SH-SY5Y (cell line): ENCODE measurements at regions not wholly inside any gene's neighbourhood (a gene's known extent, or its start where the extent isn't known, plus 50 kb on each side); places are given as distances from the start of the nearest gene placed in this dataset.

Experiments
- GATA2 ChIP-seq: IDR thresholded peaks from 2 replicates; pipeline ENCODE4 v1.6.1; 2011; ENCODE audit warnings: mild to moderate bottlenecking, low read depth, low read length
- GATA3 ChIP-seq: IDR thresholded peaks from 2 replicates; pipeline ENCODE4 v1.6.1; 2011; ENCODE audit warnings: low read depth, mild to moderate bottlenecking, low read length, moderate library complexity

DNA sequence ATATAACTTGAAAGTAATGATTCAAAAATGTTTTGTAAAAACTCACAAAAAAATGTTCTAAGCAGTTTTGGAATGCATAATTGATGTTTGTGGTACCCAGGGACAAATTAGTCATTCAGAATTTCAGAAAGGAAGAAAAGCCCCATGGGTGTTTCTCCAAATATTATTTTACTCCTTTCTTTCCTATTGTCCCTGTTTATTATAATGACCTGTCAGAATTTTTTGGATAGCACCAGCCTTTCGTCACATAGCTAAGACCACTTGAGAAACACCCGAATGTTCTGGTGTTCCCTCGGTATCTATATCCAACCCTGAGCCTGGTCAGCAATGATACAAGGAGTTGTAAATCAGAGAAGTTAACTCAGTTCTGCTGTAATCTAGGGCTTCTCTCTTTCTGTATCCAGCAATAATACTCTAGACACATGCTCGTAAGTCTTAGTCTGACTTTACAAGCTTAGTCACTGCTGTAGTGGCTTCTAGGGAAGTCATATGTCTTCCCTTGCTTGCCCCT, 64.8 kb upstream of the MEOX2 start:
- TF ChIP-seq GATA2, result no peak
- TF ChIP-seq GATA3, result no peak
